Middle frontal gyrus (tissue), 1 donor: ENCODE measurements at regions not wholly inside any gene's neighbourhood (a gene's known extent, or its start where the extent isn't known, plus 50 kb on each side); places are given as distances from the start of the nearest gene placed in this dataset.
"Not testable (repeated sequence)": the region's sequence is repeated elsewhere in the genome, so short reads cannot be mapped to it uniquely, and the experiment has no call there.

ENCODE experiments used
- DNase-seq: peaks from one replicate; pipeline ENCODE4 v3.0.0-alpha.2; 2015; ENCODE audit warnings: low spot score; ENCODE audit errors: extremely low spot score

- no peak for DNase-seq
Measured at GRCh38 chr1:243996223-243996622, 54.9 kb upstream of the ZBTB18 start.

GRCh38 chr1:243991650-243992049 is 59.4 kb upstream of the ZBTB18 start:
- DNase-seq = no peak

- no peak for DNase-seq
Measured at GRCh38 chr1:243984788-243985187, 66.3 kb upstream of the ZBTB18 start.

- no peak for DNase-seq
Measured at GRCh38 chr1:243982447-243983018, 68.5 kb upstream of the ZBTB18 start.

GRCh38 chr1:243980471-243980870 is 70.6 kb upstream of the ZBTB18 start:
- no peak for DNase-seq

- DNase-seq = no peak
Measured at GRCh38 chr1:243980071-243980470, 71.0 kb upstream of the ZBTB18 start.

GRCh38 chr1:243979396-243979795 is 71.7 kb upstream of the ZBTB18 start:
- no peak for DNase-seq

GRCh38 chr1:243977094-243977493 is 74.0 kb upstream of the ZBTB18 start:
- no peak for DNase-seq

GRCh38 chr1:243974451-243975292 is 76.4 kb upstream of the ZBTB18 start:
- no peak for DNase-seq

GRCh38 chr1:243973169-243973568 is 77.9 kb upstream of the ZBTB18 start:
- no peak for DNase-seq

- no peak for DNase-seq
Measured at GRCh38 chr1:243970077-243970476, 81.0 kb upstream of the ZBTB18 start.

- DNase-seq = no peak
Measured at GRCh38 chr1:243968413-243968812, 82.7 kb upstream of the ZBTB18 start.

GRCh38 chr1:243964915-243965314 is 86.2 kb upstream of the ZBTB18 start:
- no peak for DNase-seq

GRCh38 chr1:243963571-243963970 is 87.5 kb upstream of the ZBTB18 start:
- no peak for DNase-seq

- no peak for DNase-seq
Measured at GRCh38 chr1:243962541-243962940, 88.5 kb upstream of the ZBTB18 start.

GRCh38 chr1:243959998-243960397 is 91.1 kb upstream of the ZBTB18 start:
- no peak for DNase-seq

GRCh38 chr1:243957141-243957540 is 93.9 kb upstream of the ZBTB18 start:
- DNase-seq = no peak

- DNase-seq = no peak
Measured at GRCh38 chr1:243956450-243956849, 94.6 kb upstream of the ZBTB18 start.

GRCh38 chr1:243951207-243951606 is 99.9 kb upstream of the ZBTB18 start:
- not testable (repeated sequence) for DNase-seq

GRCh38 chr1:243950166-243950565 is 100.1 kb upstream of the AKT3 start:
- no peak for DNase-seq

- no peak for DNase-seq
Measured at GRCh38 chr1:243946946-243947345, 96.9 kb upstream of the AKT3 start.

GRCh38 chr1:243946253-243946652 is 96.2 kb upstream of the AKT3 start:
- no peak for DNase-seq

GRCh38 chr1:243945727-243946126 is 95.7 kb upstream of the AKT3 start:
- no peak for DNase-seq
